Muscle layer of colon (tissue), 2 donors: ENCODE measurements at regions not wholly inside any gene's neighbourhood (a gene's known extent, or its start where the extent isn't known, plus 50 kb on each side); places are given as distances from the start of the nearest gene placed in this dataset.

Source experiments
- H3K27ac ChIP-seq: one replicate; pipeline ENCODE4 v1.7.0; 2013; ENCODE audit warnings: low read depth, mild to moderate bottlenecking, low read length, moderate library complexity
- H3K27me3 ChIP-seq, 2 donors: one replicate each; pipeline ENCODE4 v1.7.0; 2013; ENCODE audit warnings: low read length in 2 of 2, mild to moderate bottlenecking in 2 of 2; ENCODE audit not compliant: insufficient read depth in 2 of 2, control insufficient read depth in 1 of 2
- H3K36me3 ChIP-seq: one replicate; pipeline ENCODE4 v1.7.0; 2013; ENCODE audit warnings: mild to moderate bottlenecking, low read length; ENCODE audit not compliant: insufficient read depth
- H3K4me1 ChIP-seq: one replicate; pipeline ENCODE4 v1.7.0; 2013; ENCODE audit warnings: mild to moderate bottlenecking, low read length; ENCODE audit not compliant: insufficient read depth
- H3K4me3 ChIP-seq, 2 donors: one replicate each; pipeline ENCODE4 v1.7.0; 2013; ENCODE audit warnings: low read length in 2 of 2, low read depth in 1 of 2, mild to moderate bottlenecking in 1 of 2, moderate library complexity in 1 of 2
- H3K9ac ChIP-seq: one replicate; pipeline ENCODE4 v1.7.0; 2013; ENCODE audit warnings: low read length
- H3K9me3 ChIP-seq: one replicate; pipeline ENCODE4 v1.7.0; 2013; ENCODE audit warnings: mild to moderate bottlenecking, low read length
- donor health status: abdominal sarcoma.
- donor health status: Adenocarcinoma of cecum.

DNA sequence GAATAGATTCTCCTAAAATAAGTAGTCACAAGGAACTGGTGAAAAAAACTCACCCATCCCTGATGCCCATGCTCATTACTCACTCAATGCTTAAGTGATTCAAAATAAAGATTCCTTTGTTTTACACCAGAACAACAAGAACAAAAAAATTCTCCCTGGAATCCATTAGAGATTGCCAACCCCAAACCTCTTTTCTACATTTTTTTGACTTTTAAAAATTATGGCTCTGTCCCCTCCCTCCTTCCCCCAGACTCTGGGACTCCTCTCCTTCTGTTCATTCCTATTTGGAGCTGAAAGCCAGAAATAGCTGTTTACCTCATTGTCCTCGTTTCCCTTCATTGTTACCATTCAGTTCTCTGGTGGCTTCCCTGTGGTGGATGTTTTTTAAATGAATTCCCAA, 63.2 kb upstream of the FHIP2A start:
- H3K4me3 ChIP-seq = no peak overlapping the region
- H3K9me3 ChIP-seq = no peaks in the 10 kb centered on the region
- no peaks in the 10 kb centered on the region for H3K36me3 ChIP-seq
- H3K4me1 ChIP-seq = peaks cover 10% of the 10 kb centered on the region
- H3K27me3 ChIP-seq = no peaks in the 10 kb centered on the region
- no peak overlapping the region for H3K27ac ChIP-seq
- H3K9ac ChIP-seq = no peak overlapping the region

DNA sequence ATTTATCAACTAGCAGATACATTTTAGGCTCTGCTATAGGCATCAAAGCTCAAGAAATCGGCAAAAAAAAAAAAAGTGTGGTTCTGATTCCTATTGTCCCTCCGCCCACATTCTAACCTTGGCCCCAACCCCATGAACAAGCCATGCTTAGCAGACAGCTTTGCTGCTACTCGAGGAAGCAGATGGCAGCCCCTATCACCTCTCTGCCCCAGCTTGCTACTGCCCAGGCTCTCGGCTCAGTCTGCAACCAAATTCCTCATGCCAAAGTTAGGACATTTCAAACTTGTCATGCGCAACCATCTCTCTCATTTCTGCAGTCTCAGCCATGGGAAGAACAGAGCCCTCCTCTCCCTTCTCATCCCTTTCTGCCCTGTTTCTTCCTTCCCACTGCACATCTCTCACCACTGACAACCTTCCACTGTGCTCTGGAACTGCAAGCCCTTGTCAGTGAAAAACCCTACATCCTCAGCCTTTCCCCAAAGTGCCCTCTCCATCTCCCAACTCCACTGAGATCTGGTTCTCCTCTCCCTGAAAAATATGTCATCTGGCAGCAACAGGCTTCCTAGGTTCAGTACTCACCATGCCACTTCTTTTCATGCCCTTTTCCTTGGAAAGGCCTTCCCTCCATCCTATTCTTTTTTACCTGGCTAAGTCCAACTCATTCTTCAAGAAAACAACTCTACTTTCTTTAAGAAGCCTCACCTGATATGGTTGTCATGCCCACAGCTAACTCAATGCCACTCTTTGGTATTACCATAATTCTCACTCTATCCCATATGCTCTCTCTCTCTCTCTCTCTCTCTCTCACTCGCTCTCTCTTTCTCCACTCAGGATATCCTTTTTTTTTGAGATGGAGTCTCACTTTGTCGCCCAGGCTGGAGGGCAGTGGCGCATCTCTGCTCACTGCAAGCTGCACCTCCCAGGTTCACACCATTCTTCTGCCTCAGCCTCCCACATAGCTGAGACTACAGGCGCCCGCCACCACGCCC, 60.1 kb upstream of the FHIP2A start:
- Histone ChIP-seq H3K4me1 (no peaks in the 10 kb centered on the region), H3K9ac (no peak overlapping the region), H3K9me3 (no peaks in the 10 kb centered on the region), H3K36me3 (no peaks in the 10 kb centered on the region), H3K27me3 (peaks cover 3 to 7% of the 10 kb centered on the region in 2 donors), H3K27ac (no peak overlapping the region), H3K4me3 (no peak overlapping the region)

DNA sequence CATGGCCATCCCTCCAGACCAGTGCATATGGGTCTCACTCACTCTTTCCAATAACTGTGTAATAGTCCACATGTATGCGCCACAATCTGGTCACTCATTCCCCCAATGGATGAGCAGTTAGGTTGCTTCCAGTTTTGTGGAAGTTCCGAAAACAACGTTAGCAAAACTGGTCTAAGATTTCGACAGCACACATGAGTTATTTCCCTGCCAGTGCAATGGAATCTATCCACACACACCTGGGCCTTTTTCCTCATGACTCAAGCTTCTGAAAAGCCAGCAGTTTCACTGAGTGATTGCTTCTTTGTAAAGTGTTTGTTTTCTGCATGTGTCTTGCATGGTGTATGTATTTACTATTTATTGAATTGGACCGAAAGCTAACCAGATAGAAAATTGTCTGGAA, 58.8 kb upstream of the FHIP2A start:
- H3K27me3 ChIP-seq = peaks cover 15 to 16% of the 10 kb centered on the region in 2 donors
- H3K36me3 ChIP-seq = no peaks in the 10 kb centered on the region

DNA sequence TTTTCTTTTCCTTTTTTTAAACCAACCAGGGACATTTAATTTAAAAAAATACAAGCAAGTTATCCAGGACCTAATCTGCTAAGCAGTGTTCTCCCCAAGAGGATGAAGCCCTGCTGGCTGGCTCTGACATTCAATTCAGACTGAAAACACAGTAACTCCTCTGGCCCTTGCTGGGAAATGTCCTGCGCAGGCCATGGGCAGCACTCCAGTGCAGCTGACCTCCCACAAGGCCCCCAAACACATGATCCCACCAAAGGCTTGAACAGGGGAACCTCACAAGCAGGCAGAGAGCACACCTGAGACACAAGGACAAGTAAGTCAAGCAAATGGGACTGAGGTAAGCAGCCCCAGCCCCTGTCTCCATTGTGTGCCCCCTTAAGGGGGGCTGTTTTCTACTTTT, 56.9 kb upstream of the FHIP2A start:
- no peak overlapping the region for H3K27ac ChIP-seq
- H3K9ac ChIP-seq = no peak overlapping the region
- H3K4me3 ChIP-seq = no peak overlapping the region
- H3K36me3 ChIP-seq = no peaks in the 10 kb centered on the region
- peaks cover 5% of the 10 kb centered on the region for H3K4me1 ChIP-seq
- no peaks in the 10 kb centered on the region for H3K9me3 ChIP-seq
- peaks cover 15 to 16% of the 10 kb centered on the region in 2 donors for H3K27me3 ChIP-seq

More for the DNA sequence above, 58.8 kb upstream of the FHIP2A start:
- no peaks in the 10 kb centered on the region for H3K9me3 ChIP-seq
- H3K4me3 ChIP-seq = no peak overlapping the region
- H3K27ac ChIP-seq = no peak overlapping the region
- no peak overlapping the region for H3K9ac ChIP-seq
- H3K4me1 ChIP-seq = peaks cover 5% of the 10 kb centered on the region

DNA sequence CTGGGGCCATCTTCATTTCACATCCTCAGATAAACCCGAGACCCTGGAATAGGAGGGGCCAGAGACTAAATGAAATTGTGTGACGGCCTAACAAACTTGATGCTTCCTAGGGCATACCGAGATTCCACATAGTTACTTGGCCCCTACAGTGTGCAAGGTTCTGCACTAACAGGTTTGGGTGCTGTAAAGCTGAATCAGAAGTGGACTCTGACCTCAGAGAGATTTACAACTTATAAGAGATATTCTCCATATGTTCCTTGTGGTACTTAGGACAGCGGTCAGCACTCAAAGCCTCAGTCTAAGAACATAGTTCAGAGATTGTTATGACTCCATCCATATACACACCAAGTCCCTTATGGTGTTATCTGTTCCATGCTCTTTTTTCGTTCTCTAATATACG, 55.1 kb upstream of the FHIP2A start:
- H3K4me1 ChIP-seq = peaks cover 5% of the 10 kb centered on the region
- no peak overlapping the region for H3K4me3 ChIP-seq
- H3K27me3 ChIP-seq = peaks cover 15 to 16% of the 10 kb centered on the region in 2 donors
- H3K27ac ChIP-seq = no peak overlapping the region
- no peaks in the 10 kb centered on the region for H3K36me3 ChIP-seq
- no peaks in the 10 kb centered on the region for H3K9me3 ChIP-seq
- no peak overlapping the region for H3K9ac ChIP-seq

DNA sequence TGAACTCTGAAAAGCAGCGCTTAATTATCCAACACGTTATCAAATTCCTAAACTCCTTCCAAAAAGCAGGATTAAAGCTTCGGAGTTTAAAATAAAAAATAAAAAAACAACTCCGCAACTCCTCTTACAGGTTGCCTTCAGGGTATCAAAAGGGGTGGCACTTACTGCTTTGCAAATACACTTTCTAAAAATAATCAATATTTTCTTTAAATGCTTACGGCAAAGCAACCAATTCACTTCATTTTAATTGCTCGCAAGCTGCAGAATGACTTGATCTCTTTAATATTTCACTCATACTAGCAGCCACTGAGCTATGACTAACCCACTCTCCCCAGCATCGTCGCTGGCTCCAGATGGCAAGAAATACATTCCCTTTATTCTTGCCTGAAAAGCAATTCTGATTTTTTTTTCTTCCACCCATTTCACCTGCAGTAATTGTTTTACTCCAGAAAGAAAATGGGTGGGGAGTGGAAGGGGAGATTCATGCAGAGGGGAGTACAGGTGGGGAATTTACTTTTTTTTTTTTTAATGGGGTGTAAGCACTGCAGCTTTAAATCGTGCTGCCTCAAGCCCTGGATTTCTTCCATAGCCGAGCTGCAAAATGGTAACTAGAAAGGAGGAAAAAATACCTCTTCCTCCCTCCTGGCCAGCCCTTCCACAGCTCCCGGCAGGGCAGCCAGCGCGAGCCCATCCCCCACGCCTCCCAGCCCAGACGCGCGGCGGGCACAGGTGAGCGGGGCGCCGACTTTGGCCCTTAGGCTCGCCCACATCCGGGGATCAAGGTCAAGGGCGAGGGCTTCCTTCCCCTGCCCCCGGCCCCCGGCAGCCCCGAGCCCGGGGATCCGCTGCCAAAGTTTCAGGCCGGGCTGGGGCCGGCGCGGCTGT, 54.2 kb upstream of the FHIP2A start:
- H3K27me3 ChIP-seq = peaks cover 15 to 16% of the 10 kb centered on the region in 2 donors
- H3K27ac ChIP-seq = no peak overlapping the region
- peaks cover 5% of the 10 kb centered on the region for H3K4me1 ChIP-seq
- no peaks in the 10 kb centered on the region for H3K36me3 ChIP-seq
- H3K9ac ChIP-seq = no peak overlapping the region
- peak overlapping the region; percentile 38 to 45 for H3K4me3 ChIP-seq
- H3K9me3 ChIP-seq = no peaks in the 10 kb centered on the region

DNA sequence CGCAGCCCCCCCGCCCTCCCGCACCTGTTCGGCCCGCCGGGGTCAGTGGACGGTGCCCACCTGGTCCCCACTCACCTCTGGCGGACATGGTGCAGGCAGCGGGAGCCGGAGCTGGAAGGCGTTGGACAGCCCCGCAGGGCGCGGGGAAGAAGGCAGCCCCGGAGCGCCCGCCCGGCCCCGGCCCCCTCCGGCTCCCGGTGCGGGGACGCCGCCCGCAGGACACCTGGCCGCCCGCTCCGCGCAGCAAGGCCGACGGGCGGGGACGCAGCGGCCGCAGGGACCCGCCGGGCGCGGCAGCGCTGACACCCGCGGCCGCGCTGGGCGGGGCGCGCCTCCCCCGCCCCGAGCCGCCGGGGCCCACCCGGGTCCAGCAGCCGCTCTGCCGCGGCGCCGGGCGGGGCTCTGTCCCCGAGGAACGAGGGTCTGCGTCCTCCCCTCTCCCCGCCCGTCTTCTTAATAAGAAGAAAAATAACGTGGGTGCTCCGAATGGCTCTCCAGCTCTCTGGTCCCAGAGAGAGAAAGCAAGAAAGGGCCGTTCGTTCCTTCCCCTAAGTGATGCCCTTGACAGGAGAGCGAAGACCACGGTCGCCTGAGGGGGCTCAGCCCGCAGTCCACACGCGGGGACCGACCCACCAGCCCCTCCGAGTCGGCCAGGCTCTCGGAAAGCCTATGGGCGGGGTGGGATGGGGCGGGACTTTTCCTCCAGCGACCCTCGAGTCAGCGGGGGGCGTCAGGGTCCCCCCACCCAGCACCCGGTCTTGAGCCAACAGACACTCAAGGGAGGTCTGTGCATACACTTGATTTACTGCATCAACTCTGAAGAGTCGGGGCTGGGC, 53.4 kb upstream of the FHIP2A start:
- Histone ChIP-seq H3K9me3 (no peaks in the 10 kb centered on the region), H3K4me3 (peak overlapping the region; percentile 45), H3K27me3 (peaks cover 15 to 16% of the 10 kb centered on the region in 2 donors), H3K27ac (no peak overlapping the region), H3K9ac (no peak overlapping the region), H3K4me1 (peaks cover 5% of the 10 kb centered on the region), H3K36me3 (no peaks in the 10 kb centered on the region)

DNA sequence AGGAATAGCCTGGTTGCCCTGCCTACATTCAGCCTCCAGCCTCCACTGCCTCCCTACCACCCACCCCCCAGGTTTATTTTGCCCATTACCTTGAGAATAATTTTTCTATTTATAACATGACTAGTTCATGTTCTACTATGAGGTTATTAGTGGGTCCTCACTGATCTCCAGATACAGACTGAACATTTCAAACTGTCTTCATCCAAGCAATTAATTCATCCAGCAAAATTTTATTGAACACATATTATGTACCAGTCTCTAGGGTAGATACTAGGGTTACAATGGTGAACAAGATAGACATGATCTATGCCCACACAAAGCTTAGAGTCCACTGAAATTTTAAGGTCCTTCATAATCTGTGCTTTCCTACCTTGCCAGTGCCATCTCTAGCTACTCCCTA, 51.6 kb upstream of the FHIP2A start:
- Histone ChIP-seq H3K36me3 (no peaks in the 10 kb centered on the region), H3K27ac (no peak overlapping the region), H3K9ac (no peak overlapping the region), H3K4me1 (peaks cover 5% of the 10 kb centered on the region), H3K27me3 (peaks cover 15 to 16% of the 10 kb centered on the region in 2 donors), H3K4me3 (no peak overlapping the region), H3K9me3 (no peaks in the 10 kb centered on the region)

DNA sequence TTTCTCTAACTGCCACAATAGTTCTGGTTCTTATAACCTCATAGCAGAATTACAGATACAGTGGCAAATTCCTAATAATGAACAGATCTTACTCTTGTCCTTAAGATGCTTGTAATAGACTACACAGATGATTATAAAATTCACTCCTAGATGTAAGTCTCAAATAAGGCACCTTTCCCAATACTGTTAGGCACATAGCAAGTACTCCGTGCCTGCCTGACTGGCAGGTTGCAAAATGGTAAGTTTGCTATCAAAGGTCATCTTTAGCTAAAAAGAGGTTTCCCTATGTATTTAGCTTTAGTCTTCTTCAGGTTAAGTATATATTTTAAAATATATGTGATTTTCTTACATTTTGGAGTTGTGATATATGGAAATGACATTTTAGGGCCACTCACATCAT, 50.4 kb upstream of the FHIP2A start:
- Histone ChIP-seq H3K27me3 (peaks cover 13 to 15% of the 10 kb centered on the region in 2 donors), H3K9me3 (no peaks in the 10 kb centered on the region), H3K4me1 (peaks cover 5% of the 10 kb centered on the region), H3K27ac (no peak overlapping the region), H3K36me3 (no peaks in the 10 kb centered on the region), H3K4me3 (no peak overlapping the region), H3K9ac (no peak overlapping the region)

DNA sequence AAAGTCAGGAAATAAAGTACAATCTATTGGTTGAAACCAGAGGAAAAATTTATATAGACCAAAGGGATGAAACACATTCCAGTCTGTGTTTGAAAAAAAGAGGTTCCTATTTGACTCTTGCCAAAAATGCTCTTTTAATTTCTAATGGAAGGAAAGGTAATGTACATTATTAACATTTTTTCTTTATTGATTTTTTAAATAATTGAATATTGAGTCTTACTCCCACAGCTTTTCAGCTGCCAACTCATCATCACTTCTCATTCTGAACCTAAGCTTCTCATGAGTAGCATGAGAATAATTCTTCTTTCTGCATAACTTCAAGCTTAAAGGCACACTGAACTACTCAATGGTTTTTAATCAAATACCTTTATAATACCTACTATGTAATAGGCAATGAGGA, 49.8 kb upstream of the FHIP2A start:
- Histone ChIP-seq H3K27ac (no peak overlapping the region), H3K9ac (no peak overlapping the region), H3K27me3 (peaks cover 7 to 10% of the 10 kb centered on the region in 2 donors), H3K9me3 (no peaks in the 10 kb centered on the region), H3K4me3 (no peak overlapping the region), H3K36me3 (no peaks in the 10 kb centered on the region), H3K4me1 (peaks cover 3% of the 10 kb centered on the region)
